Parathyroid adenoma (tissue), 2 donors: ENCODE measurements at regions not wholly inside any gene's neighbourhood (a gene's known extent, or its start where the extent isn't known, plus 50 kb on each side); places are given as distances from the start of the nearest gene placed in this dataset.

Source experiments
- H2AFZ ChIP-seq: fragments of 300-600 bp; sonication (generic); one replicate; pipeline ENCODE4 v1.7.0; 2017; ENCODE audit warnings: antibody characterized with exemption, mild to moderate bottlenecking
- H3K27ac ChIP-seq: fragments of 300-600 bp; sonication (generic); one replicate; pipeline ENCODE4 v1.7.0; 2017
- H3K27me3 ChIP-seq: fragments of 300-600 bp; sonication (generic); one replicate; pipeline ENCODE4 v1.7.0; 2017; ENCODE audit warnings: low read length; ENCODE audit not compliant: control insufficient read depth, insufficient read depth
- H3K36me3 ChIP-seq: fragments of 300-600 bp; sonication (generic); one replicate; pipeline ENCODE4 v1.7.0; 2017; ENCODE audit warnings: low read length; ENCODE audit not compliant: control insufficient read depth, insufficient read depth
- H3K4me1 ChIP-seq: fragments of 300-600 bp; sonication (generic); one replicate; pipeline ENCODE4 v1.7.0; 2017; ENCODE audit warnings: control low read depth
- H3K4me2 ChIP-seq: fragments of 300-600 bp; sonication (generic); one replicate; pipeline ENCODE4 v1.7.0; 2017; ENCODE audit warnings: low read length
- H3K4me3 ChIP-seq: fragments of 300-600 bp; sonication (generic); one replicate; pipeline ENCODE4 v1.7.0; 2017; ENCODE audit warnings: low read depth, low read length
- H3K79me2 ChIP-seq: fragments of 300-600 bp; sonication (generic); one replicate; pipeline ENCODE4 v1.7.0; 2017; ENCODE audit warnings: control low read depth
- H3K9ac ChIP-seq: fragments of 300-600 bp; sonication (generic); one replicate; pipeline ENCODE4 v1.7.0; 2017; ENCODE audit warnings: mild to moderate bottlenecking
- H3K9me3 ChIP-seq: fragments of 300-600 bp; sonication (generic); one replicate; pipeline ENCODE4 v1.7.0; 2017; ENCODE audit warnings: low read length; ENCODE audit not compliant: control insufficient read depth
- TF ChIP-seq, protein P1 (sequence below): fragments of 300-600 bp; sonication (generic); IDR thresholded peaks from one replicate; pipeline ENCODE4 v1.7.0; 2017; ENCODE audit warnings: antibody characterized with exemption, mild to moderate bottlenecking
- donor health status: primary hyperparathyroidism.

DNA sequence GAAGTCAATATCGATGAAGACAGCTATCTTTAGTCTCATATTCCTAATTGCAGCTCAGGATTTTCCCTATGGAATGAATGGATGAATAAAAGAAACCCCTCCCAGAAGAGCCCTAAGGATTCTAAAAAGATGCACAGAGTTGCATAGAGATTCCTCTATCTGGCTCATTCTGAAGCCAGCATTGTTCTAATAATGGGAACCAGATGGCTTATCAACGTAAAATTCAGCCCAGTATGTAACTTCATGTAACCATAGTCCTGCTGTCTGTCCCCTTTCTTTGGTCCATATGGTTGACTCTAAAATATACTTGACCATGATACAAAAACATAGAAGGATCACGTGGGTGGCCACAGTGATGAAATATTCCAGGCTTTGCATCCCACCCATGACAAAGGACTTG, 508.6 kb downstream of the RASEF start:
- Histone ChIP-seq H3K9ac (no peak overlapping the region), H3K4me1 (no peaks in the 10 kb centered on the region), H3K79me2 (no peaks in the 10 kb centered on the region), H3K27me3 (no peaks in the 10 kb centered on the region), H3K4me2 (no peak overlapping the region), H2AFZ (no peak overlapping the region), H3K9me3 (no peaks in the 10 kb centered on the region), H3K27ac (no peak overlapping the region), H3K36me3 (no peaks in the 10 kb centered on the region), H3K4me3 (no peak overlapping the region)
- TF ChIP-seq, protein P1, sequence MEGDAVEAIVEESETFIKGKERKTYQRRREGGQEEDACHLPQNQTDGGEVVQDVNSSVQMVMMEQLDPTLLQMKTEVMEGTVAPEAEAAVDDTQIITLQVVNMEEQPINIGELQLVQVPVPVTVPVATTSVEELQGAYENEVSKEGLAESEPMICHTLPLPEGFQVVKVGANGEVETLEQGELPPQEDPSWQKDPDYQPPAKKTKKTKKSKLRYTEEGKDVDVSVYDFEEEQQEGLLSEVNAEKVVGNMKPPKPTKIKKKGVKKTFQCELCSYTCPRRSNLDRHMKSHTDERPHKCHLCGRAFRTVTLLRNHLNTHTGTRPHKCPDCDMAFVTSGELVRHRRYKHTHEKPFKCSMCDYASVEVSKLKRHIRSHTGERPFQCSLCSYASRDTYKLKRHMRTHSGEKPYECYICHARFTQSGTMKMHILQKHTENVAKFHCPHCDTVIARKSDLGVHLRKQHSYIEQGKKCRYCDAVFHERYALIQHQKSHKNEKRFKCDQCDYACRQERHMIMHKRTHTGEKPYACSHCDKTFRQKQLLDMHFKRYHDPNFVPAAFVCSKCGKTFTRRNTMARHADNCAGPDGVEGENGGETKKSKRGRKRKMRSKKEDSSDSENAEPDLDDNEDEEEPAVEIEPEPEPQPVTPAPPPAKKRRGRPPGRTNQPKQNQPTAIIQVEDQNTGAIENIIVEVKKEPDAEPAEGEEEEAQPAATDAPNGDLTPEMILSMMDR = no peak

DNA sequence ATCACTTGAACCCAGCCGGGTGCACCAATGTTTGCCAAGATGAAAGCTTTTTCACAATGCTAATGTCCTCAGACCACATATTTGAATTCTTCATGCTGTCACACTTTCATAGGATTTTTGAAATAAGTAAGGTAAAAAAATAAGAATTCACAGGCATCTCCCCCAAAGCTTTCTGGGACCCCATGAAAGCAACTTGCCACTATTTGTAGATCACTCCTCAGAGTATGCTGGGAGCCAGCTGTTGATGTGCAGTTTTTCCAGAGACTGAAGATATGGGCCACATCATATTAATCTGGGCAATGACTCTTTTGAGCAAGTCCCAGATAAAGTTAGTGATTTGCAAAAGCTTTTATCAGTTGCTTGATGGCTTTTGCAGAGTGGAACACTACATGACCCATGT, 507.9 kb downstream of the RASEF start:
- Histone ChIP-seq H3K4me3 (no peak overlapping the region), H3K9ac (no peak overlapping the region), H3K9me3 (no peaks in the 10 kb centered on the region), H3K36me3 (no peaks in the 10 kb centered on the region), H3K4me2 (no peak overlapping the region), H3K79me2 (no peaks in the 10 kb centered on the region), H3K27me3 (no peaks in the 10 kb centered on the region), H3K4me1 (no peaks in the 10 kb centered on the region), H2AFZ (no peak overlapping the region), H3K27ac (no peak overlapping the region)
- TF ChIP-seq, protein P1 = no peak

GRCh38 chr9:82555431-82556051, 507.4 kb downstream of the RASEF start:
- Histone ChIP-seq H3K4me2 (no peak overlapping the region), H3K4me1 (no peaks in the 10 kb centered on the region), H3K9ac (no peak overlapping the region), H3K9me3 (no peaks in the 10 kb centered on the region), H3K4me3 (no peak overlapping the region), H3K79me2 (no peaks in the 10 kb centered on the region), H3K27me3 (no peaks in the 10 kb centered on the region), H3K27ac (no peak overlapping the region), H3K36me3 (no peaks in the 10 kb centered on the region), H2AFZ (no peak overlapping the region)
- TF ChIP-seq, protein P1 = no peak

- Histone ChIP-seq H3K9ac (no peak overlapping the region), H3K4me2 (no peak overlapping the region), H2AFZ (no peak overlapping the region), H3K79me2 (no peaks in the 10 kb centered on the region), H3K9me3 (no peaks in the 10 kb centered on the region), H3K27ac (no peak overlapping the region), H3K4me1 (no peaks in the 10 kb centered on the region), H3K27me3 (no peaks in the 10 kb centered on the region), H3K4me3 (no peak overlapping the region), H3K36me3 (no peaks in the 10 kb centered on the region)
- TF ChIP-seq, protein P1 = no peak
Measured at GRCh38 chr9:82558346-82558745, 504.6 kb downstream of the RASEF start.
